K562 (cell line): ENCODE measurements at regions not wholly inside any gene's neighbourhood (a gene's known extent, or its start where the extent isn't known, plus 50 kb on each side); places are given as distances from the start of the nearest gene placed in this dataset.

Source experiments
- ATAC-seq: fragments of 200-7000 bp; cut with Tn5 transposase; 3 replicates; pipeline ENCODE4 v1.9.1; 2020; ENCODE audit warnings: moderate library complexity
- BruUV-seq: library from RNA; stranded (reverse); fragments of 400-500 nt; replicated peaks from 2 replicates; lab custom pipeline; 2021; lab: Mats Ljungman, UMichigan
- CTCF ChIA-PET: fragments of 300-600 bp; formaldehyde crosslinking; extraction: SDS; loops from one replicate; lab custom pipeline; 2021; ENCODE audit warnings: low intra/inter-chr PET ratio; lab: Yijun Ruan, JAX
- POLR2A ChIA-PET: fragments of 300-600, 350-650 bp; sonication (Branson Sonifier 250); formaldehyde crosslinking; extraction: SDS; loops from one replicate; lab custom pipeline; 2021; ENCODE audit warnings: antibody characterized with exemption, inconsistent platforms; lab: Yijun Ruan, JAX
- DNase-seq, 4 experiments: peaks; one replicate each; pipeline versions ENCODE4 v3.0.0 to v3.0.0-alpha.2; 2011 to 2018; ENCODE audit warnings: low spot score in 3 of 4, mixed read lengths in 3 of 4; ENCODE audit errors: extremely low read depth in 1 of 4
- FAIRE-seq: peaks from 2 replicates; lab custom pipeline; 2011; peaks lifted over from hg19 to GRCh38; lab: Jason Lieb, UNC
- H2AFZ ChIP-seq: 2 replicates; pipeline ENCODE4 v1.6.0; 2011; ENCODE audit warnings: low read depth, low read length, control low read depth, inconsistent platforms
- H3K27ac ChIP-seq: fragments of 200-600 bp; 3 replicates; pipeline ENCODE4 v1.8.0; 2011; ENCODE audit warnings: low read depth, mild to moderate bottlenecking, control low read depth, inconsistent platforms, low read length, moderate library complexity, mixed read lengths; ENCODE audit errors: extremely low read depth
- H3K27me3 ChIP-seq, 2 experiments: fragments of 300-600 bp in 1 of 2; 2 replicates in 1 of 2; 3 replicates in 1 of 2; pipeline versions ENCODE4 v1.6.0 to v1.8.0; 2011; ENCODE audit warnings: inconsistent platforms in 2 of 2, low read length in 2 of 2, mild to moderate bottlenecking in 1 of 2, mixed read lengths in 1 of 2, moderate library complexity in 1 of 2; ENCODE audit not compliant: control insufficient read depth in 2 of 2, insufficient read depth in 2 of 2
- H3K36me3 ChIP-seq: fragments of 300-600 bp; 3 replicates; pipeline ENCODE4 v1.8.0; 2011; ENCODE audit warnings: mild to moderate bottlenecking, low read length, inconsistent platforms; ENCODE audit not compliant: control insufficient read depth, insufficient read depth
- H3K4me1 ChIP-seq, 2 experiments: fragments of 200-600 bp in 1 of 2; replicated peaks in 1 of 2; 2 replicates in 1 of 2; 3 replicates in 1 of 2; pipeline versions ENCODE4 v1.5.1 to v1.8.0; 2011; ENCODE audit warnings: inconsistent platforms in 2 of 2, low read length in 2 of 2, mild to moderate bottlenecking in 1 of 2, mixed read lengths in 1 of 2, moderate library complexity in 1 of 2; ENCODE audit not compliant: control insufficient read depth in 2 of 2, insufficient read depth in 2 of 2
- H3K4me2 ChIP-seq: 2 replicates; pipeline ENCODE4 v1.6.1; 2011; ENCODE audit warnings: low read length, control low read depth, inconsistent platforms, mixed read lengths; ENCODE audit not compliant: insufficient read depth
- H3K4me3 ChIP-seq: fragments of 200-600 bp; sonication (generic), shearing (Covaris generic); 2 replicates; pipeline ENCODE4 v1.5.1; 2016; ENCODE audit warnings: control low read depth, inconsistent platforms
- H3K79me2 ChIP-seq: fragments of 200-600 bp; 3 replicates; pipeline ENCODE4 v1.8.0; 2011; ENCODE audit warnings: low read length, inconsistent platforms; ENCODE audit not compliant: control insufficient read depth, insufficient read depth
- H3K9ac ChIP-seq, 2 experiments: 2 replicates each; pipeline versions ENCODE4 v1.6.0 to v1.6.1; 2011; ENCODE audit warnings: low read depth in 2 of 2, low read length in 2 of 2, control low read depth in 1 of 2, inconsistent platforms in 1 of 2, mild to moderate bottlenecking in 1 of 2, mixed read lengths in 1 of 2; ENCODE audit not compliant: insufficient read depth in 1 of 2
- H3K9me1 ChIP-seq: one replicate; pipeline ENCODE4 v1.6.0; 2011; ENCODE audit warnings: inconsistent platforms, mild to moderate bottlenecking, low read length, moderate library complexity; ENCODE audit not compliant: control insufficient read depth, insufficient read depth
- H3K9me3 ChIP-seq: replicated peaks from 2 replicates; pipeline ENCODE4 v1.5.1; 2011; ENCODE audit warnings: low read depth, low read length, inconsistent platforms; ENCODE audit not compliant: control insufficient read depth, insufficient read depth
- H4K20me1 ChIP-seq: replicated peaks from 2 replicates; pipeline ENCODE4 v1.6.1; 2011; ENCODE audit warnings: low read length, inconsistent platforms, mixed read lengths; ENCODE audit not compliant: control insufficient read depth, insufficient read depth
- CTCF ChIP-seq, 3 experiments: IDR thresholded peaks in 2 of 3; conservative IDR thresholded peaks in 1 of 3; 2 replicates each; pipeline ENCODE4 v1.5.1; 2011 to 2012; ENCODE audit warnings: low read length in 3 of 3, mild to moderate bottlenecking in 3 of 3, control low read depth in 2 of 3, improper control_type of control experiment in 1 of 3, inconsistent platforms in 1 of 3, low read depth in 1 of 3, mixed read lengths in 1 of 3, moderate library complexity in 1 of 3; ENCODE audit not compliant: insufficient read depth in 2 of 3
- HDAC1 ChIP-seq, 2 experiments: fragments of 450-650 bp; IDR thresholded peaks; 2 replicates each; pipeline ENCODE4 v1.6.1; 2016 to 2017; ENCODE audit warnings: inconsistent platforms in 1 of 2, mild to moderate bottlenecking in 1 of 2, moderate library complexity in 1 of 2
- RAD21 ChIP-seq, 2 experiments: fragments of 250-450 bp in 1 of 2; fragments of 450-650 bp in 1 of 2; sonication (Bioruptor Pico) in 1 of 2; formaldehyde crosslinking in 1 of 2; IDR thresholded peaks in 1 of 2; conservative IDR thresholded peaks in 1 of 2; 2 replicates each; pipeline versions ENCODE4 v1.4.0 to v1.8.0; 2020 to 2022; ENCODE audit warnings: mild to moderate bottlenecking in 2 of 2, moderate library complexity in 1 of 2
- REST ChIP-seq, 2 experiments: fragments of 450-650 bp; formaldehyde crosslinking in 1 of 2; IDR thresholded peaks; 2 replicates each; pipeline versions ENCODE4 v1.4.0 to v1.6.1; 2014 to 2020; ENCODE audit warnings: mild to moderate bottlenecking in 2 of 2, borderline replicate concordance in 1 of 2, low read depth in 1 of 2
- SAP30 ChIP-seq: fragments of 200-600 bp; sonication (generic); IDR thresholded peaks from 2 replicates; pipeline ENCODE4 v1.6.1; 2012; ENCODE audit warnings: borderline replicate concordance, low read depth, mild to moderate bottlenecking, moderate library complexity, low read length, control low read depth, inconsistent platforms; ENCODE audit not compliant: insufficient read depth, poor library complexity, severe bottlenecking
- TRIM25 ChIP-seq: fragments of 450-650 bp; IDR thresholded peaks from 2 replicates; pipeline ENCODE4 v1.7.0; 2016; ENCODE audit warnings: borderline replicate concordance
- WGBS: fragments of 100-300 bp; shearing (Covaris generic); methylation state at CpG from one replicate; pipeline ENCODE4 v1.1.6; 2016; ENCODE audit warnings: low coverage, mixed read lengths; ENCODE audit not compliant: insufficient coverage; ENCODE audit errors: missing lambda C conversion rate; 5-methylcytosine and 5-hydroxymethylcytosine counted together
- in situ Hi-C: fragments of 300-500 bp; cut with MboI; formaldehyde crosslinking; loops from 4 replicates; pipeline ENCODE4 v1.15.0; 2018; ENCODE audit warnings: inconsistent platforms, mixed read lengths
- intact Hi-C: fragments of 100-400 bp; cut with micrococcal nuclease; formaldehyde crosslinking; loops from 2 replicates; pipeline ENCODE4 v1.14.2; 2022

- no peak for TF ChIP-seq SAP30
- TF ChIP-seq HDAC1 (IDR thresholded peaks at IDR 0.05), result no peak
Observed at GRCh38 chr7:95684505-95684904, 87.8 kb upstream of the DYNC1I1 start (continued).

DNA sequence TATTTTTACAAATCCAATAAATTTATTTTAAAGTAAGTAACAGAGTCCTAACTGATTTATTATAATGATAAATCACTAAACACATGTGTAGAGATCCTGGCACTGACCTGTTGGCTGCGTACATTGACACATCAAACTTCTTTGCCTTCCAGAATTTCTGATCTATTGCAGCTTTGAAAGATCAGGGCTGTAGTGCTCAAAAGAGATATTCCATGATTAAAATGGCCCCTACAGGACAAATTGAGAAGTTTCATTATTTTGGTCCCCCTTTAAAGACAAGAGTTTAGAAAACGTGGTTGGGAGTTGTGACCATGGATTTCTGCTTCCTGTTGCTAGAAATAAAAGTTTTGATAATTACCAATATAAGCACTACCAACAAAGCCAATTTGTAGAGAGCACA lies 87.7 kb upstream of the PDK4 start:
- POLR2A ChIA-PET, result interaction anchor here (1.1 kb wide), 1 partner anchor 13 kb away, joined by 3 read pairs; no protein-coding TSS in a partner anchor
- Histone ChIP-seq H3K4me3 (no peak overlapping the region), H2AFZ (no peak overlapping the region), H4K20me1 (no peaks in the 10 kb centered on the region), H3K4me1 (no peaks in the 10 kb centered on the region), H3K9me1 (no peaks in the 10 kb centered on the region), H3K4me2 (no peak overlapping the region), H3K79me2 (no peaks in the 10 kb centered on the region), H3K27ac (no peak overlapping the region), H3K9ac (no peak overlapping the region), H3K36me3 (no peaks in the 10 kb centered on the region), H3K9me3 (no peaks in the 10 kb centered on the region), H3K27me3 (no peaks in the 10 kb centered on the region)
- DNase-seq, result peak in 3 of 4 experiments; percentile 8 to 27 (median 19)
- ATAC-seq, result peak; percentile 63
- FAIRE-seq, result no peak
- in situ Hi-C loops (loop anchor here (5.0 kb wide), 1 partner anchor 142 kb away; no protein-coding TSS in a partner anchor), intact Hi-C loops (loop anchor here (1.0 kb wide), 1 partner anchor 139 kb away; no protein-coding TSS in a partner anchor)
- CTCF ChIA-PET, result interaction anchor here (1.2 to 4.5 kb wide), 3 partner anchors 140 to 171 kb away, joined by 4 to 39 read pairs (median 6); no protein-coding TSS in a partner anchor
- no TSS peak for BruUV-seq
- WGBS, result 2% methylated on average over 2 of the region's 2 CpGs
- TF ChIP-seq TRIM25 (no peak), CTCF (IDR thresholded peaks at IDR 0.05 in 2 of 3, conservative IDR thresholded peaks at IDR 0.05 in 1 of 3; ENCODE audit: insufficient read depth in 2 of 3, low read depth in 1 of 3, low read length in 3 of 3) (peak; percentile 16 to 57 (median 34); a peak in 3 of 6 replicates), REST (IDR thresholded peaks at IDR 0.05; ENCODE audit: borderline replicate concordance) (peak; percentile 36; the same call in 1 of the 2 replicates), REST (CRISPR knock-in tag; IDR thresholded peaks at IDR 0.05; ENCODE audit: low read depth) (no peak), RAD21 (CRISPR knock-in tag; conservative IDR thresholded peaks at IDR 0.05 in 1 of 2, IDR thresholded peaks at IDR 0.05 in 1 of 2) (peak; percentile 64 to 83)
